B cell (primary cell): ENCODE measurements at regions not wholly inside any gene's neighbourhood (a gene's known extent, or its start where the extent isn't known, plus 50 kb on each side); places are given as distances from the start of the nearest gene placed in this dataset.

Experiments
- ATAC-seq: fragments of 200-7000 bp; cut with Tn5 transposase; one replicate; pipeline ENCODE4 v1.10.0; 2021; ENCODE audit warnings: low read depth, mild to moderate bottlenecking, moderate number of reproducible peaks, moderate library complexity
- CTCF ChIA-PET: fragments of 350-600 bp; sonication (Branson Sonifier 250); formaldehyde crosslinking; loops from one replicate; lab custom pipeline; 2021; ENCODE audit warnings: antibody characterized with exemption, inconsistent platforms; lab: Charles Lee
- POLR2A ChIA-PET: fragments of 350-600 bp; sonication (Branson Sonifier 250); formaldehyde crosslinking; loops from one replicate; lab custom pipeline; 2021; ENCODE audit warnings: antibody characterized with exemption; lab: Charles Lee
- DNase-seq: peaks from one replicate; pipeline ENCODE4 v3.0.0; 2013
- H2AFZ ChIP-seq: 2 replicates; pipeline ENCODE4 v1.6.1; 2012; ENCODE audit warnings: mild to moderate bottlenecking, low read depth, low read length; ENCODE audit not compliant: insufficient read depth, poor library complexity, severe bottlenecking
- H3K27ac ChIP-seq, 2 donors: 1 replicate in 1 of 2; 2 replicates in 1 of 2; pipeline ENCODE4 v1.5.1; 2012 to 2013; ENCODE audit warnings: low read length in 2 of 2, mild to moderate bottlenecking in 2 of 2, moderate library complexity in 1 of 2
- H3K27me3 ChIP-seq, 4 experiments: fragments of 200-600 bp in 1 of 4; sonication (generic) in 1 of 4; replicated peaks in 1 of 4; 1 replicate in 2 of 4; 2 replicates in 2 of 4; pipeline versions ENCODE4 v1.6.1 to v1.7.0; 2013 to 2016; ENCODE audit warnings: low read length in 3 of 4, mild to moderate bottlenecking in 2 of 4, mixed read lengths in 1 of 4, moderate library complexity in 1 of 4; ENCODE audit not compliant: insufficient read depth in 4 of 4, control insufficient read depth in 3 of 4; ENCODE audit errors: control extremely low read depth in 1 of 4
- H3K36me3 ChIP-seq, 2 experiments: replicated peaks in 1 of 2; 1 replicate in 1 of 2; 2 replicates in 1 of 2; pipeline versions ENCODE4 v1.6.1 to v1.7.1; 2013; ENCODE audit warnings: low read length in 1 of 2; ENCODE audit not compliant: insufficient read depth in 2 of 2, control insufficient read depth in 1 of 2; ENCODE audit errors: control extremely low read depth in 1 of 2, extremely low read depth in 1 of 2
- H3K4me1 ChIP-seq, 2 donors: fragments of 200-600 bp in 1 of 2; sonication (generic) in 1 of 2; 1 replicate in 1 of 2; 2 replicates in 1 of 2; pipeline versions ENCODE4 v1.5.1 to v1.6.1; 2013 to 2017; ENCODE audit warnings: low read length in 2 of 2; ENCODE audit not compliant: control insufficient read depth in 2 of 2, insufficient read depth in 2 of 2
- H3K4me2 ChIP-seq: replicated peaks from 2 replicates; pipeline ENCODE3; 2012; ENCODE audit warnings: mild to moderate bottlenecking, low read depth, low read length; ENCODE audit not compliant: poor library complexity, severe bottlenecking
- H3K4me3 ChIP-seq, 5 experiments: fragments of 200-600 bp in 1 of 5; sonication (generic) in 1 of 5; 1 replicate in 3 of 5; 2 replicates in 2 of 5; pipeline versions ENCODE4 v1.5.1 to v1.7.0; 2011 to 2016; ENCODE audit warnings: low read length in 4 of 5, mild to moderate bottlenecking in 4 of 5, low read depth in 2 of 5, control low read depth in 1 of 5, moderate library complexity in 1 of 5; ENCODE audit not compliant: insufficient read depth in 1 of 5; ENCODE audit errors: control extremely low read depth in 1 of 5, extremely low read depth in 1 of 5
- H3K79me2 ChIP-seq: fragments of 200-600 bp; sonication (generic); one replicate; pipeline ENCODE4 v1.6.0; 2016; ENCODE audit warnings: low read length; ENCODE audit not compliant: control insufficient read depth, insufficient read depth
- H3K9ac ChIP-seq: fragments of 200-600 bp; sonication (generic); 2 replicates; pipeline ENCODE4 v1.6.1; 2017; ENCODE audit warnings: mild to moderate bottlenecking, low read length, moderate library complexity
- H3K9me3 ChIP-seq, 3 donors: one replicate each; pipeline versions ENCODE4 v1.6.1 to v1.7.1; 2013; ENCODE audit warnings: low read length in 2 of 3; ENCODE audit not compliant: control insufficient read depth in 2 of 3, insufficient read depth in 1 of 3; ENCODE audit errors: control extremely low read depth in 1 of 3
- H4K20me1 ChIP-seq: 2 replicates; pipeline ENCODE4 v1.6.0; 2012; ENCODE audit warnings: mild to moderate bottlenecking, low read length; ENCODE audit not compliant: insufficient read depth, control insufficient read depth, poor library complexity, severe bottlenecking
- H3K27ac Mint-ChIP-seq: one replicate; pipeline ENCODE4 v1.8.0; 2021; ENCODE audit warnings: mixed read lengths
- H3K27me3 Mint-ChIP-seq: one replicate; pipeline ENCODE4 v1.8.0; 2021; ENCODE audit warnings: mixed read lengths
- H3K4me1 Mint-ChIP-seq: one replicate; pipeline ENCODE4 v1.8.0; 2021; ENCODE audit warnings: mixed read lengths
- H3K4me3 Mint-ChIP-seq: one replicate; pipeline ENCODE4 v1.8.0; 2021; ENCODE audit warnings: mixed read lengths
- H3K9me3 Mint-ChIP-seq: one replicate; pipeline ENCODE4 v1.8.0; 2022; ENCODE audit warnings: mixed read lengths; ENCODE audit not compliant: insufficient read depth
- CTCF ChIP-seq: fragments of 200-600 bp; IDR thresholded peaks from one replicate; pipeline ENCODE4 v1.8.0; 2022; ENCODE audit warnings: antibody characterized with exemption, mild to moderate bottlenecking
- EZH2 ChIP-seq: IDR thresholded peaks from 2 replicates; pipeline ENCODE4 v1.6.1; 2012; ENCODE audit warnings: borderline replicate concordance, low read depth, mild to moderate bottlenecking, moderate library complexity, low read length; ENCODE audit not compliant: insufficient read depth, poor library complexity, severe bottlenecking
- WGBS: methylation state at CpG from one replicate; pipeline ENCODE4 v1.1.5; 2013; ENCODE audit warnings: missing lambda C conversion rate; ENCODE audit not compliant: insufficient coverage; 5-methylcytosine and 5-hydroxymethylcytosine counted together
- intact Hi-C: fragments of 100-400 bp; cut with micrococcal nuclease; formaldehyde crosslinking; loops from one replicate; pipeline ENCODE4 v1.10.0; 2022

DNA sequence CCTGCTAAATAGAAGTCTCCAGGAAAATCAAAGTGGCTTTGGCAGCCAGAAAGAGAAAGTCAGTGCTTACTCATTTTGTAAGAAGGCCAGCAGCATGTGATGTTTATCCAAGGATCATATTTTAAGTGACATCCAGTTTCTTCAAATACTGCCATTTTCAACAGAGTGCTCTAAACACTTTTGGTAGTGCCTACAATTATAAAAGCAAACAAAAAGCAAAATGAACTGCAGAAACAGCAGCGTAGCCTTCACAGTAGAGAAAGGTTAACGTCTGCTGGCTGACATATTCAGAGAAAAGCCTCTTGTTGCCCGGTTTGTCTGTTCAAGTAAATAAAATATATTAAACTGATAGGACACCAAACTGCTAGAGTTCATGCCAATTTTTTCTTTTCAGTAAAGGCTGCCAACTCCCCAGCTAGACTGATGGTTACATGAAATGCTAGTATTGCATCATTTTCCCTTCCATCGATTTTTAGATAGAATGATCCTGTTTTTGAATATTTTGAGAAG is 705.7 kb upstream of the SLC35B3 start:
- no peak for ATAC-seq
- Mint-ChIP-seq H3K27me3 (no peaks in the 10 kb centered on the region), H3K9me3 (peaks cover 12% of the 10 kb centered on the region), H3K27ac (no peak overlapping the region), H3K4me1 (no peaks in the 10 kb centered on the region), H3K4me3 (no peak overlapping the region)
- CTCF ChIA-PET: no interaction called here
- Histone ChIP-seq H3K4me1 (no peaks in the 10 kb centered on the region), H3K79me2 (no peaks in the 10 kb centered on the region), H3K9me3 (peaks cover 0 to 3% (median 0%) of the 10 kb centered on the region in 3 donors), H3K4me2 (no peak overlapping the region), H3K9ac (no peak overlapping the region), H4K20me1 (no peaks in the 10 kb centered on the region), H3K36me3 (no peaks in the 10 kb centered on the region), H3K27me3 (no peaks in the 10 kb centered on the region), H2AFZ (no peak overlapping the region), H3K27ac (no peak overlapping the region), H3K4me3 (no peak overlapping the region)
- TF ChIP-seq CTCF: no peak
- TF ChIP-seq EZH2: no peak
- no peak for DNase-seq
- no CpG with 5 or more reads among the region's 4 CpGs for WGBS
- POLR2A ChIA-PET: no interaction called here
- intact Hi-C loops: no loop called here

GRCh38 chr6:9140172-9140571 is 704.8 kb upstream of the SLC35B3 start:
- H4K20me1 ChIP-seq: no peaks in the 10 kb centered on the region
- H3K27ac Mint-ChIP-seq: no peak overlapping the region
- H3K9me3 Mint-ChIP-seq: peaks cover 12% of the 10 kb centered on the region
- H2AFZ ChIP-seq: no peak overlapping the region
- ChIA-PET CTCF (no interaction called here), POLR2A (no interaction called here)
- no peaks in the 10 kb centered on the region for H3K79me2 ChIP-seq
- TF ChIP-seq EZH2 (no peak), CTCF (no peak)
- H3K9me3 ChIP-seq: peaks cover 0 to 3% (median 0%) of the 10 kb centered on the region in 3 donors
- no peak for DNase-seq
- no peak overlapping the region for H3K4me2 ChIP-seq
- H3K27me3 ChIP-seq: no peaks in the 10 kb centered on the region
- H3K9ac ChIP-seq: no peak overlapping the region
- intact Hi-C loops: no loop called here
- 85% methylated on average over 7 of the region's 8 CpGs for WGBS
- no peak overlapping the region for H3K4me3 ChIP-seq
- no peaks in the 10 kb centered on the region for H3K4me1 Mint-ChIP-seq
- no peak overlapping the region for H3K27ac ChIP-seq
- ATAC-seq: no peak
- no peaks in the 10 kb centered on the region for H3K4me1 ChIP-seq
- no peaks in the 10 kb centered on the region for H3K36me3 ChIP-seq
- H3K27me3 Mint-ChIP-seq: no peaks in the 10 kb centered on the region
- no peak overlapping the region for H3K4me3 Mint-ChIP-seq
